SKM-1 (cell line): ENCODE measurements at regions not wholly inside any gene's neighbourhood (a gene's known extent, or its start where the extent isn't known, plus 50 kb on each side); places are given as distances from the start of the nearest gene placed in this dataset.

ENCODE experiments used
- DNase-seq: peaks from one replicate; lab custom pipeline; 2025; ENCODE audit not compliant: unreplicated experiment; lab: John Stamatoyannopoulos, UW

GRCh38 chr2:173760553-173760952 lies 204.6 kb downstream of the SP3 start:
- DNase-seq = no peak

GRCh38 chr2:173761603-173762119 lies 203.5 kb downstream of the SP3 start:
- DNase-seq = no peak

DNA sequence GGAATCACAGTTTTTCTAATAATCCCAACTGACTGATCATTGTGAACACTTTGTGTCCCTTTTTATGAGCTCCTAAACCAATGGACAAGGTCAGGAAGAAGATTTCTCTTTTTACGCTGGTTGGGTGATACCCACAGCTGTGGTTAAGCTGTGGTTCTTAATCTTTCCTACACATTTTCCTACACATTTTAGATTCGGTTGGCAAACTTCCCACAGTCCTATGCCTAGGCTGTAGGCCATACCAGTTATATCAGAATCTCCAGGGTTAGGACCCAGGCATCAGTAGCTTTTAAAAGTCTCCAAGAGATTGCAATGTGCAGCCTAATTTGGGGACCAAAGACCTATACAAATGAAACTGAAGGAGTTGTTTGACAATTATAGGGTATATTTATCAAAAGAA lies 203.0 kb downstream of the SP3 start:
- DNase-seq = no peak

DNA sequence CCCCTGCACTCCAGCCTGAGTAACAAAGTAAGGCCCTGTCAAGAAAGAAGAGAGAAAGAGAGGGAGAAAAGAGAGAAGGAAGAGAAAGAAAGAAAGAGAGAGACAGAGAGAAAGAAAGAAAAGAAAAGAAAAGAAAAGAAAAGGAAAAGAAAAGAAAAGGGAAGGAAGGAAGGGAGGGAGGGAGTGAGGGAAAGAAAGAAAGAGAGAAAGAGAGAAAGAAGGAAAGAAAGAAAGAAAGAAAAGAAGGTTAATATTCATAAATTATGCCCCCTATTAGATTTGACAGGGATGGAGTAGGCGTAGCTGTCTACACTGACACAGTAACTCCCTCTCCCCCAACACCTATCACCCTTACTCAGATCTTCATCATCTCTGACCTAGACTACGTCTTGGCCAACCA lies 202.3 kb downstream of the SP3 start:
- no peak for DNase-seq

DNA sequence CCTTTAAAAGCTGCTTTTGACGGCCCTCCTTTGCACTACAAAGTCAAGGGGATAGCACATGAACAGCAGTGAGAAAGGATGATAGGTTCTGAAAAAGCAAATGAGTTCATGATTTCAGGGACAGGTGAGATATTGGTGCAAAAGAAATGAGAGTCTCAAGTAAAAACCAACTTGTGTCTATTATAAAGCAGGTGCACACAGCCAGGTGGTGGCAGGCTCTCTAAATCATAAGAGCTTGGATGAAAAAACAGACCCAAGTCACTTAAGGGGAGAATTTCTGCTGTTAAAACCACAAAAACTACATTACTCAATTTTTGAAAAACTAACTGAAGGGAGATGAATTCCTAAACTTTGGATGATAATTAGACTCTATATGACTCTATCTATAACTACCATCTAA lies 201.5 kb downstream of the SP3 start:
- no peak for DNase-seq

DNA sequence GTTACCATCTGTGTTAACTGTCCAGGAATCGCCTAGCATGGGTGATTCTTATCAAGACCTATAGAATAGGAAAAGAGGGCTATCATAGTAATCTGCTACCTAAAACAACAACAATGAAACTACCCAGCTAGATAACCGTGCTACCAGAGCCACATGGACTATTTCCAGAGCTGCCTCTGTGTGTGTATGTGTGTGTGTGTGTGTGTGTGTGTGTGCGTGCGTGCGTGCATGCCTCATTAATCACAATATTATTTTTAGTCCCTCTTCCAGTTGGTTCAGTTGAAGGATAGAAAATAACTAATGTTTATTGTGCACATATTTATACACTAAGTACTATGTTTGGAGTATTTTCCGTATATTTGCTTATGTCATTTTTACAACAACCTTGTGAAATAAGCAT lies 201.1 kb downstream of the SP3 start:
- DNase-seq = no peak

DNA sequence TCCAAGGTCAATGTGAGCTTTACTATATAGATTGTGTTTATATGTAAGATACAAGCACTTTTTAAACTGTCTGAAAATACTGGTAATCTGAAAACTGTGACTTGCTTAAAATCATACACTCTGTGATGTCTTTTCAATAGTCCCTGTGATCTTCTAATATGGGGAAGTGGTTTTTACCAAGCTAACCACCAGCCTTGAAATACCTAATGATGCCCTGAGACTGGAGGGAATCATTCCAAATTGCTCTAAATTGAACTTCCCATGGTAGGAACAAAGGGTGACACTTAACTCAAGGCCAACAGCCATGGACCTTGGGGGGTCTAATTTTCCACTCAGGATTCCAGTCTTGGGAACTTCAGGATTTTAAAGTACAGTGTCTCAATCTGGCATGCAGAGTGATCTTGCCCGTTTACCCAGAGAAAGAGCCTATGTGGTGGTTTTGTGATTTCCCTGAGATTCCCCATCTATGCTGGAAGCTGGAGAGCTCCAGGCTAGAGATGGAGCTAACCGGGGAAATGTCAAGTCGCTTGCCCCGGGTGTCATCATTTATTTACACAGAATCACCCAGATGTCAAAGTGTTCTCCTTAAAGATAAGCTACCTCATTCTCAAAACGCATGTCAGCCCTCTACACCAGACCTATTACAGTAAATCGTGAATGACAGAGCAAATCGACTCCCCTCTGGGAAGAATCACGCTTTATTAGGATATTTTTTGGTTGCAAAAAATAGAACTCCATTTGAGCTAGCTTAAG lies 198.5 kb downstream of the SP3 start:
- DNase-seq = no peak

DNA sequence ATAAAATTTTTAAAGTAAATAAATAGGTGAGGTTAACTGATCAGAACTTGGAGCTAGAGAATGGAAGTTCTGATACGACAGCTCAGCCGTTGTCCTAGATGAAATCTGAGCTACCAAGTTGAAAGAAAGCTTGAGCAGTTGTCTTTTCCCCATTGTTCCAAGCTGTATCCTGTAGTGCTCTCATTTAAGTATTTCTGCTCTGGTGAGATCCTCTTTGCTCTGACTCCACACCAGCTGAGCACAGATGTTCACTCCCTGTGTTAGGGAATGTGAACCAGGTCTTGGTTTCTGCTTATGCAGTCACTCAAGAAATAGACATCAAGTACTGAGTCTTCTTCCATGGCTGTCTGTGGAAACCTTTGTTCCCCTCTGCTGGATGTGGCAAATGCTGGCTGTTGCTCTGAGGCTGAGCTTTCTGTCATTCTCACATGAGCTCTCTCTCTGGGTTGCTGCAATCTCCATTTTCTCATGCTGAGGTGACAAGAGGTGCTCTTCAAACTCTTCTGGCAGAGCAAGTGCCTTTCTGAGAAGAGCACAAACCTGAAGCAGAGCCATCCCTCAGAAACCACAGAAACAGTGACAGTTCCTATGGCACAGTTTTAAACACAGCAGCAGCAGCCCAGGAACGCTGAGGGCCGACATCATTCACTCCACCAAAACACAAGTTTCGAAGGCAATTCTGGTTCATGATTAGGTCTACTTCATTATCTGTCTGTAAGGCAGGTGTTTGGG lies 194.1 kb downstream of the SP3 start:
- no peak for DNase-seq

GRCh38 chr2:173772205-173772604 lies 193.0 kb downstream of the SP3 start:
- DNase-seq = no peak

GRCh38 chr2:173773076-173773475 lies 192.1 kb downstream of the SP3 start:
- no peak for DNase-seq

GRCh38 chr2:173775440-173775839 lies 189.7 kb downstream of the SP3 start:
- DNase-seq = no peak

DNA sequence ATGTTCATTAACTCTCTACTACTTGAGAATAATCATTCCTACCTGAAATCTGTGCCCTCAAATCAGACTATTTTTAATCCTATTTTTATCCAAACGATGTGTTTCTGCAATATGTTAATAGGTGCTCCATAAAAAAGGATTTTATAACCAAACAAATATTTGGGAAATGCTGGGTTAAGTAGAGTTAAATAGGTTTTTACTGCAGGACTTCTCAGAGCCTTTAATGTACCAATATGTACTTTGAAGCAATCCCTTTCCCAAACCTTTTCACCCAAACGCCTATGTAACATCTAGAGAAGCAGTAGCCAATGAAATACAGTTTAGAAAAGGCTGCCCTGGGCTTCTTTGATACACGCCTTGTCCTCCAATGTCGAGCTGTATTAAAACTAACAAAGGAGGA lies 182.5 kb downstream of the SP3 start:
- no peak for DNase-seq

DNA sequence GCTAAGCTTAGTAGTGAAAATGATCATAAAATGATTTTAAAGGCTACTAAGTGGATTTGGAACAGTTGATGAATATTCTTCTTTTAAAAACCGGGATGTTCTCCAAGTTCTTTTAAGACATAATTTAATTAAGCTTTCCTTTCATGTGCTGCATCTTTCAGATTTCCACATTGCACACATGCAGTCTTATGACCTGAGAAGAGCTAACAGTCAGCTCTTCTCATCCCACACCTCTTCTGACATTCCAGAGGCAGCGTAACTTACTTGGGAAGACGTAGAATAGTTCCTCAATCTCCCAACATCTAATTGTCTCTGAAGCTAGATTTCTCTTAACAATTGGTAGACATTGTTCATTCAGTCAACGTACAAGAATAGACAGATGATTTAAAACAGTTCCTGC lies 181.8 kb downstream of the SP3 start:
- no peak for DNase-seq

GRCh38 chr2:173785813-173786212 lies 179.4 kb downstream of the SP3 start:
- DNase-seq = no peak

DNA sequence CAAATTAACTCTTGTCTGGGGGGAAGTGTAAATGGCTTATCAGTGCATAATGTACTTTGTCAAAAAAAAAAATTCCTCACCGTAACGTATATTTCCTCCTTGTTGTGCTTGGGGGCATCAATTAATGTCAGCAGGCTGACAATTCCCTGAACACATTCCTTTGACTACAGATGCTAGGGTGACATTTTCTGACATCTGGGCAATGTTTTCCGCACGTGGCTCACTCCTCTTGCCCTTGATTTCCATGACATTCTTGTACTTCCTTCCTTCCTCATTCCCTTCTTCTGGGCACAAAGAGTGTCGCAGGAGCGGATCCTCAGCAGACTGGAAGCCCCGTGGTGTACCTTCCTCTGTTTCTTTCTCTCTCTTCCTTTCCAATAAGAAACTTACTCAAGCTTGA lies 173.7 kb downstream of the SP3 start:
- no peak for DNase-seq

- DNase-seq = no peak
Observed at GRCh38 chr2:173792166-173792565, 173.0 kb downstream of the SP3 start.

DNA sequence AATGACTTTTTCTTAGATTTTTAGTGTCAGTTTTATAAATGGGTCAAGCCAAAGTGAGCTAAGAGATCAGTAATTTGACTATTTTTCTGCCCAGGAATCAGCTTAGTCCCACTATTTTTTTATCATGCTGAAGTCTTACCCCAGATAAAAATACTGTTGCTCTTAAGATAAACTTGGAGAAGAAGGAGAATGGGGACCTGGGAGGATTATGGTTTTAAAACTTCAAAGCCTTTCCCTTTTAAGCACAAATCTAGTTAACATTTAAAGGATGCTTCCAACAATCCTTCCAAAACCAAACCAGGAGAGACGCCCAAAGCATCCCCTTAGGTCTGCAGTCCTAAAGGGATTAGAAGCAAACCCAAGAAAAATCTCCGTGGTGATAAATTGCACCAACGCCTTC lies 172.4 kb downstream of the SP3 start:
- no peak for DNase-seq

DNA sequence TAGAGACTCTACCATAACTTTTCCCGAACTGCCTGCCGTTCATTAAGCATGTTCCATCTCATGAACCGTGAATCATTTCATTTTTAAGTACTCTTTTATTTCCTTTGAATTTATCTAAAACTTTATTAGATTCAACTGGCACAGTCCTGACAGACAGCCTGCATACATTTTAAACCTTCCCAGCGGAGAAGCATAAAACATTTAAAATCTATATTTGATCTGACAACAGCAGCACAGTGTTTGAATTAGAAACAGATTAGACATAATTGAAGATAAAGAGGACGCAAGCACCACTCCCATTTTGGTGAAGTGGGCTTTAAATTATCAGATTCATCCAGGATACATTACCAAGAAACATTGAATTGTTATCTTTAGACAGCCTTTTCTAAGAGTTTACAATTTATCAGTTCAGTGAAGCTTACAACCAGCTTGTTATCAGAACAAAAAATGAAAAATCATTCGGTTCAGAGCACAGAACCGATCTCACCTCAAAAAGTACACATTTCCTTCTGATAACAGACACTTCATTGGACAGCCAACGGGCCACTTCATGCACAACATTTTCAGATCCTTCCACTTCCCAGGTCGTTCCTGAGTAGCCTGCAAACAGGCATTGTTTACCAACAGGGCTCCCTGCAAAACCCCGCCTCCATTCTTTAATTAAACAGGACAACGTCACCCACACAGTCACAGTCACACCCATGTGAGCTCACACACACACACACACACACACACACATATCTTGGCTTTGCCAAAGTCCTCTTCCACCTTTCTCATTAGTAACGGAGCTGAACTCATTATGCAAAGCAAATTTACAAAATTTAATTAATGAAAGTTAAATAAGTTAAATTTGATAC lies 171.2 kb downstream of the SP3 start:
- no peak for DNase-seq

- no peak for DNase-seq
Observed at GRCh38 chr2:173797586-173798263, 167.4 kb downstream of the SP3 start.

DNA sequence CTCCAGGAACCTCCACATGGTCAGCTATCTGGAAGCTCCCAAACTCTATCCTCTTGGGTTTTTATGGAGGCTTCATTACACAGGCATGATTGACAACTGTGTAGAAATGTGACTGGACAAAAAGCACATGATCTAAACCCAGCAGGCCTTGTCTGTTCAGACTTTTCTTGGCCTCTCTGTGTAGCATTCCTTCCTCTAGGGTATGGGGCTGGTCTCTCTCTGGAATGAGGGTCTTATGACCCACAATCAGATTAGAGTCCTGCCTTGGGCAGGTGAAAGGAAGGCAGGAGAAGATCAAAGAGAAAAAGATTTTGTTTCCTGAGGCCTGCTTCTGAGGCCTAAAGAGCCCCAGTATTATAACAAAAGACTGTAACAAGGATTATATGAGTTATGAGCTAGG lies 162.7 kb downstream of the SP3 start:
- no peak for DNase-seq

DNA sequence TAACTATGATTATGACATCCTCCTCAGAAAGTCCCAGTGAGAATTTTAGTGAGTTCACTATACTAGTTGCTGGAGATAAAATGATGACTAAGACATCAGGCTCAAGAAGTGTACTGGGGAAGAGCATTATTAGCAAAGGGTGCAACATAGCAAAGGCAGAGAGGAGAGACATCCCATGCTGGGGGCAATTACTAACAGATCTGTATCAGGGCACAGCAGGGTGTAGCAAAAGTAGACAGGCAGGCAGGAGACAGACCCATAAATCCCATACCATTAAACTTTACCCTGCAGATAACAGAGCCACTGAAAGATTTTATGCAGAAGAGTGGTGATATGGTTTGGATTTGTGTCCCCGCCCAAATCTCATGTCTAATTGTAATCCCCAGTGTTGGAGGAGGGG lies 161.7 kb downstream of the SP3 start:
- DNase-seq = no peak
